ENCODE measurements at regions not wholly inside any gene's neighbourhood (a gene's known extent, or its start where the extent isn't known, plus 50 kb on each side); places are given as distances from the start of the nearest gene placed in this dataset.

- no peaks in the 10 kb centered on the region for H3K79me2 ChIP-seq (ENCODE audit: control insufficient read depth, insufficient read depth, low read length)
- H3K36me3 ChIP-seq (ENCODE audit: control insufficient read depth in 2 of 2, extremely low read depth in 1 of 2, insufficient read depth in 2 of 2, low read length in 2 of 2) = no peaks in the 10 kb centered on the region
- dilution Hi-C loops (cut with MboI; ENCODE audit: extremely low pct_ligation_motif_present, low sequenced_read_pairs) = no loop called here
- H3K4me1 ChIP-seq (ENCODE audit: control insufficient read depth, extremely low read depth, insufficient read depth, low read length) = no peaks in the 10 kb centered on the region
- no peak overlapping the region for H3K9ac ChIP-seq (replicated peaks; ENCODE audit: extremely low read depth, insufficient read depth, low read length)
- H3K9me3 ChIP-seq (replicated peaks; ENCODE audit: control insufficient read depth, insufficient read depth, low read length) = no peaks in the 10 kb centered on the region
- BruUV-seq (replicated peaks) = no TSS peak
- H3K27ac ChIP-seq (ENCODE audit: insufficient read depth, low read depth, low read length) = no peak overlapping the region
- no peaks in the 10 kb centered on the region for H3K9me1 ChIP-seq (replicated peaks; ENCODE audit: control insufficient read depth, extremely low read depth, insufficient read depth, low read length)
- H3K4me3 ChIP-seq (replicated peaks in 1 of 3; ENCODE audit: insufficient read depth in 1 of 3, low read depth in 1 of 3, low read length in 3 of 3) = no peak overlapping the region
- DNase-seq (ENCODE audit: low read depth, low spot score) = no peak
- H3K4me2 ChIP-seq (ENCODE audit: insufficient read depth, low read length) = no peak overlapping the region
- H2AFZ ChIP-seq (ENCODE audit: low read depth, low read length) = no peak overlapping the region
- H3K27me3 ChIP-seq (ENCODE audit: control insufficient read depth in 2 of 2, insufficient read depth in 2 of 2, low read length in 2 of 2) = peaks cover 0 to 4% of the 10 kb centered on the region in 2 experiments
- no peaks in the 10 kb centered on the region for H4K20me1 ChIP-seq (replicated peaks; ENCODE audit: control insufficient read depth, extremely low read depth, insufficient read depth, low read length)
- ChIA-PET CTCF (interaction anchor here (1.1 kb wide), 1 partner anchor 18 kb away, joined by 3 read pairs; no protein-coding TSS in a partner anchor), POLR2A (no interaction called here)
- no peak for FAIRE-seq
- TF ChIP-seq POLR2AphosphoS5 (IDR thresholded peaks at IDR 0.05; ENCODE audit: insufficient read depth, low read depth, low read length) (no peak), MYC (IDR thresholded peaks at IDR 0.05; ENCODE audit: low read depth, low read length) (no peak), EZH2 (IDR thresholded peaks at IDR 0.05; ENCODE audit: borderline replicate concordance, low read depth, low read length, severe bottlenecking) (no peak), CTCF (IDR thresholded peaks at IDR 0.05; ENCODE audit: extremely low read depth in 1 of 2, insufficient read depth in 1 of 2, low read depth in 1 of 2, low read length in 2 of 2) (no peak), MAX (IDR thresholded peaks at IDR 0.05; ENCODE audit: insufficient read depth, insufficient read length) (no peak)
- intact Hi-C loops (cut with micrococcal nuclease) = no loop called here
Measured at GRCh38 chr9:96089452-96090085, 212.4 kb downstream of the HSD17B3 start.

Data from endothelial cell of umbilical vein (primary cell).